ENCODE measurements at regions not wholly inside any gene's neighbourhood (a gene's known extent, or its start where the extent isn't known, plus 50 kb on each side); places are given as distances from the start of the nearest gene placed in this dataset.

GRCh38 chr1:73789965-73790364, 408.0 kb downstream of the LRRIQ3 start (continued):
- no peak for TF ChIP-seq CTCF (conservative IDR thresholded peaks at IDR 0.05; ENCODE audit: low read depth in 2 of 2)

GRCh38 chr1:73784026-73784425, 413.9 kb downstream of the LRRIQ3 start:
- Histone ChIP-seq H3K4me1 (ENCODE audit: insufficient read depth) (no peaks in the 10 kb centered on the region), H3K4me2 (no peak overlapping the region), H3K9me2 (ENCODE audit: insufficient read depth) (no peaks in the 10 kb centered on the region), H3K79me2 (replicated peaks; ENCODE audit: insufficient read depth) (no peaks in the 10 kb centered on the region), H4K20me1 (replicated peaks; ENCODE audit: insufficient read depth) (no peaks in the 10 kb centered on the region), H3K4me3 (no peak overlapping the region), H3K27ac (ENCODE audit: low read depth) (no peak overlapping the region), H3K36me3 (ENCODE audit: insufficient read depth) (no peaks in the 10 kb centered on the region), H2AFZ (no peak overlapping the region), H3F3A (replicated peaks; ENCODE audit: low read depth) (no peaks in the 10 kb centered on the region), H3K27me3 (ENCODE audit: insufficient read depth) (no peaks in the 10 kb centered on the region)
- H3K4me3 Mint-ChIP-seq, result no peak overlapping the region
- peaks cover 8% of the 10 kb centered on the region; the same call in 2 of the 3 replicates for H3K4me1 Mint-ChIP-seq
- DNase-seq (ENCODE audit: low spot score) (no peak), ATAC-seq (no peak)
- H3K9me3 Mint-ChIP-seq, result no peaks in the 10 kb centered on the region
- no peaks in the 10 kb centered on the region for H3K36me3 Mint-ChIP-seq (ENCODE audit: low read depth)
- H3K27me3 Mint-ChIP-seq (ENCODE audit: insufficient read depth, low read depth, poor library complexity), result no peaks in the 10 kb centered on the region
- no peak for TF ChIP-seq ZNF331 (CRISPR knock-in tag; IDR thresholded peaks at IDR 0.05; ENCODE audit: low read depth)
- TF ChIP-seq CREB1 (CRISPR knock-in tag; IDR thresholded peaks at IDR 0.05; ENCODE audit: low read depth), result no peak
- TF ChIP-seq ZNF114 (CRISPR knock-in tag; IDR thresholded peaks at IDR 0.05), result no peak
- TF ChIP-seq REST (IDR thresholded peaks at IDR 0.05; ENCODE audit: unreplicated experiment), result no peak
- no peak for TF ChIP-seq EZH2 (IDR thresholded peaks at IDR 0.05; ENCODE audit: low read depth, unreplicated experiment)
- H3K27ac Mint-ChIP-seq, result no peak overlapping the region

- Histone ChIP-seq H2AFZ (peak overlapping the region; percentile 11; the same call in 1 of the 2 replicates), H3F3A (replicated peaks; ENCODE audit: low read depth) (no peaks in the 10 kb centered on the region), H4K20me1 (replicated peaks; ENCODE audit: insufficient read depth) (no peaks in the 10 kb centered on the region), H3K36me3 (ENCODE audit: insufficient read depth) (no peaks in the 10 kb centered on the region), H3K79me2 (replicated peaks; ENCODE audit: insufficient read depth) (no peaks in the 10 kb centered on the region), H3K4me2 (no peak overlapping the region), H3K27ac (ENCODE audit: low read depth) (no peak overlapping the region), H3K4me3 (no peak overlapping the region), H3K4me1 (ENCODE audit: insufficient read depth) (no peaks in the 10 kb centered on the region), H3K9me2 (ENCODE audit: insufficient read depth) (no peaks in the 10 kb centered on the region), H3K27me3 (ENCODE audit: insufficient read depth) (no peaks in the 10 kb centered on the region)
- ATAC-seq (no peak), DNase-seq (ENCODE audit: low spot score) (no peak)
- no peaks in the 10 kb centered on the region for H3K27me3 Mint-ChIP-seq (ENCODE audit: insufficient read depth, low read depth, poor library complexity)
- no peak overlapping the region for H3K27ac Mint-ChIP-seq
- H3K4me1 Mint-ChIP-seq, result peaks cover 8% of the 10 kb centered on the region; the same call in 2 of the 3 replicates
- H3K4me3 Mint-ChIP-seq, result no peak overlapping the region
- no peaks in the 10 kb centered on the region for H3K36me3 Mint-ChIP-seq (ENCODE audit: low read depth)
- H3K9me3 Mint-ChIP-seq, result no peaks in the 10 kb centered on the region
- TF ChIP-seq ZNF331 (CRISPR knock-in tag; IDR thresholded peaks at IDR 0.05; ENCODE audit: low read depth) (no peak), NANOG (IDR thresholded peaks at IDR 0.05; ENCODE audit: borderline replicate concordance) (no peak), CTCF (conservative IDR thresholded peaks at IDR 0.05; ENCODE audit: low read depth in 2 of 2) (no peak), ETS1 (IDR thresholded peaks at IDR 0.05) (no peak), JUNB (IDR thresholded peaks at IDR 0.05; ENCODE audit: unreplicated experiment) (no peak), STAT1 (IDR thresholded peaks at IDR 0.05; ENCODE audit: unreplicated experiment) (no peak), EZH2 (IDR thresholded peaks at IDR 0.05; ENCODE audit: low read depth, unreplicated experiment) (no peak), REST (IDR thresholded peaks at IDR 0.05; ENCODE audit: unreplicated experiment) (no peak)
Observed at GRCh38 chr1:73783352-73783751, 414.6 kb downstream of the LRRIQ3 start.

Measured in GM23338 (cell line).